Activated T-cell treated with anti-CD3 and anti-CD28 coated beads for 24 hours (primary cell): ENCODE measurements at regions not wholly inside any gene's neighbourhood (a gene's known extent, or its start where the extent isn't known, plus 50 kb on each side); places are given as distances from the start of the nearest gene placed in this dataset.
"Not testable (repeated sequence)": the region's sequence is repeated elsewhere in the genome, so short reads cannot be mapped to it uniquely, and the experiment has no call there.

Experiments
- DNase-seq: peaks from one replicate; pipeline ENCODE4 v3.0.0-alpha.2; 2020; ENCODE audit warnings: low read depth

DNA sequence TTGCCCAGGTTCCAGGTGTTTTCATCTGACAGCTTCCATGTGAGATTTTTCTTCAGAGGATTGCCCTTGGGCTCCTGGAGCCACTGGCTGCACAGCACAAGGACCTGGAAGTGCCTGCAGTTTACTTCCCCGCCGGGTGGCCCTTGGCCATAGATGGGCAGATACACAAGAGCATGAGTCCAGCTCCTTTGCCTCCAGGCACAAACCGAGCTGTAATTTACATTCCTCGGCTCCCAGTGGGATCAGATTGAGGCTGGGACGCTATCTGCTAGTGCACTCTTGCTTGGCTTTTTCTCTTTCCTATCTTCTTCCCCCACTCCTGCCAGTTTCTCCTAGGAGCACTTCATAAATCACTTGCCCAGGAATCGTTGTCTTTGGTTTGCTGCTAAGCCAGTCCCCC is 85.4 kb upstream of the RALY start:
- DNase-seq: no peak

DNA sequence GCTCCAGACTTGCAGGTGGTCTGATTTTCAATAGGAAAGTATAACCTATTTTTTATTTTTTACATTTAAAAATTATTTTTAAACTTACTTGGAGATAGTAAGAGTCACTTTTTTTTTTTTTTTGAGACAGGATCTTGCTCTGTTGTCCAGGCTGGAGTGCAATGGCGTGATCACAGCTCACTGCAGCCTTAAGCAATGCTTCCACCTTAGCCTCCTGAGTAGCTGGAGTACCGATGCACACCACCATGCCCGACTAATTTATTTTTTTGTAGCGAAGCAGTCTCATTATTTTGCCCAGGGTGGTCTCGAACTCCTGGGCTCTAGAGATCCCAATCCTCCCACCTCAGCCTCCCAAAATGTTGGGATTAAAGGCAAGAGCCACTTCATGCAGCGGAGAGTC is 84.8 kb upstream of the RALY start:
- no peak for DNase-seq

GRCh38 chr20:33909331-33909921 is 84.3 kb upstream of the RALY start:
- DNase-seq: no peak

DNA sequence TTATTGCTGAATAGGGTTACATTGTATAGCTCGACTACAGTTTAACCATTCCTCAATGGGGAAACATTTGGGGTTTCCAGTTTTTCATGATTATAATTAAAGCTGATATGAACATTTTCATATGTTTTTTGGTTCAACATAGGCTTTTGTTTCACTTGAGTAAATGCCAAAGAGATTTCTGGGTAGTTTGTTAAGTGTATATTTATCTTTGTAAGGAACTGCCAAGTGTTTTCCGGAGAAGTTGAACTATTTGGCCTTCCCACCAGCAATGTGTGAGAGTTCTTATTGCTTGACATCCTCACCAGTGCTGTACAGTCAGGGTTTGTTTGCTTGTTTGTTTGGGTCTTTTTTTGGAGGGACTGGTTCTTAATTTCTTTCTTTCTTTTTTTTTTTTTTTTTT is 83.7 kb upstream of the RALY start:
- DNase-seq: no peak

GRCh38 chr20:33910529-33911327 is 83.0 kb upstream of the RALY start:
- no peak for DNase-seq

GRCh38 chr20:33914919-33915318 is 78.8 kb upstream of the RALY start:
- DNase-seq: peak; percentile 16

GRCh38 chr20:33915726-33916331 is 77.9 kb upstream of the RALY start:
- DNase-seq: peak; percentile 35

DNA sequence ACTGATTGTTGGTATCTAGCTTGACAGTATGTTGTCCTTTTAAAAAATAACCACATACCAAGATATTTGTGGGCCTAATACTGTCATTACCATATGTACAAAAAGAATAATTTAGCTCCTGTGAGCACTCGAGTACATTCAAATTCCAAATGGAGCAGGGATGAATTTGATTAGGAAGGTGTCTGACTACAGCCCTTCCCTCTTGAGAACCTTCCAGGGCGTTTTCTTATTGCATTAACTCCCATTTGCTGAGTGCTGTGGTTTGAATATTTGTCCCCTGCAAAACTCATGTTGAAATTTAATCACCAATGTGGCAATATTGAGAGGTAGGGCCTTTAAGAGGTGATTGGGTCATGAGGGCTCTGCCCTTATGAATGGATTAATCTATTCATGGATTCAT is 76.9 kb upstream of the RALY start:
- no peak for DNase-seq

DNA sequence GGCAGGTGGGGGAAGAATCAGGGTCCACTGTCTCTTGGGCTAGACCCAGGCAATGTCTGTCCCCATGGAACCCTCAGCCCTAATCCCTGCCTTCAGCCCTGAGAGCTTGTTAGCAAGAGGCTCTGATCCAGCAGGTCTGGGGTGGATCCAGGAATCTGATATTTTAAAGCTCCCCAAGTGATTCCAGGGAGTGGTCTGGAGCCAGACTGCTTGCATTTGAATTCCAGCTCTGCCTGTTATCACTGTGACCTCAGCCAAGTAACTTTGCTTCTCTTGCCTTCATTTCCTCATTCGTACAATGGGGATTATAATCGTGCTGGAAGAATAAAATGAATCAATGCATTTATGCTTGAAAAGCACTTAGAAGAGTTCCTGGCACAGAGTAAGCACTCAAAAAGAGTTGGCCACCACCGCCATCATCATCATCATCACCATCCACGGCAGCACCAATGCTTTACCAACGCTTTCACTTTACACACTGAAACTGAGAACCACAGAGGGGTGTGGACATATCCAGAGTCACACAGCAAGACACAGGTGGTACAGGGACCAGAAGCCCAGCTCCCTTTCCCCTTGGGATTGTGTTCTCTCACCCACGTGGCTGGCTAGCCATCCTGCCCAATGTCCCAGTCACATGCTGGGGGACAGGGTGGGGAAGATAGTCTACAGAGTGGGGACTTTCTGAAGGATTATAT is 75.7 kb upstream of the RALY start:
- DNase-seq: no peak

- no peak for DNase-seq
Observed at GRCh38 chr20:33918662-33919061, 75.0 kb upstream of the RALY start.

DNA sequence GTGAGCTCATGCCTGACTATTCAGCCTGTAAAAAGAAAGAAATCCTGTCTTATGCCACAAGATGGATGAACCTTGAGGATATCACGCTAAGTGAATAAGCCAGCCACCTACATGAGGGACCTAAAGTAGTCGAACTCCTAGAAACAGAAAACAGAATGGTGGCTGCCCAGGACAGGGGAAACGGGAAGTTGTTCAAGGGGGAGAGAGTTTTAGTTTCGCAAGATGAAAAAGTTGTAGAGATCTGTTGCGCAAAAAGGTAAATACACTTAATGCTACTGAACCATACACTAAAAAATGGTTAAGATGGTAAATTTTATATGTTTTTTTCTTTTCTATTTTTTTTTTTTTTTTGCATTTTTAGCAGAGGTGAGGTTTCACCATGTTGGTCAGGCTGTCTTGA is 74.1 kb upstream of the RALY start:
- no peak for DNase-seq

DNA sequence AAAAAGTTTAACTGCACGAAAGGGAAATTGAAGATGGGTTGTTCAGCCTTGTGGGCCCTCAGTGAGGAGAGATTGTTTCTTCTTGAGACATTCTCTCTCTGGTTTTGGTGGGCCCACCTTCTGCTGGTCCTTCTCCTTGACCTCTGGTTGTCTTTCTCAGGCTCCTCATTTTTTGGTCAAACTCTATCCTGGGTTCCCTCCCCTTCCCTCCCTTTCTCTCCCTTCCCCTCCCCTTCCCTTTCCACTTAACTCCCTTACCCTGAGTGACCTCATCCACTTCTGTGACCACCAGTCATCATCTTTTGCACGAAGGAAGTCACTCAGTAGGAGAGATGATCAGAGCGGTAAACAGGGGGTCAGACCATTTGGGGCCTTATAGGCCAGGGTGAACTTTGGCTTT is 71.5 kb upstream of the RALY start:
- no peak for DNase-seq

- no peak for DNase-seq
Observed at GRCh38 chr20:33923740-33924139, 70.0 kb upstream of the RALY start.

DNA sequence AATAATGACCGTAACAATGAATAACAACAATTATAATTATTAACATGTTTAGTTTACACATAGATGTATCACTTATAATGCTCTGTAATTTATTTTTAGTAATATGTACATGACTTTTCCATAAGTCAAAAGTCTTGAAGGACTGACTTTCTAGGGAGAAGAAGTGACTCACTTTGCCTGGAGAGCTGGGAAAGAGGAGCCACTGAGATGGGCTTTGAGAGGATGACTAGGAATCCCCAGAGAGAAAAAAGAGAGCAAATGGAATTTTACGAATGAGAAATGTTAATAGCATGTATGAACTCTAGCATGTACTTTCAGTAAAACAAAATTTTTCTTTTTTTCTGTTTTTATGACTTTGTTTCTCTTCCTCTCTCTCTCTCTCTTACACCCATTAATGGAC is 67.8 kb upstream of the RALY start:
- DNase-seq: no peak

- no peak for DNase-seq
Observed at GRCh38 chr20:33926425-33926824, 67.3 kb upstream of the RALY start.

- no peak for DNase-seq
Observed at GRCh38 chr20:33927724-33928123, 66.0 kb upstream of the RALY start.

GRCh38 chr20:33929917-33930316 is 63.8 kb upstream of the RALY start:
- DNase-seq: no peak

- DNase-seq: peak; percentile 46
Observed at GRCh38 chr20:33933469-33933909, 60.2 kb upstream of the RALY start.

GRCh38 chr20:33936656-33937055 is 57.1 kb upstream of the RALY start:
- DNase-seq: no peak

- DNase-seq: not testable (repeated sequence)
Observed at GRCh38 chr20:33939031-33939430, 54.7 kb upstream of the RALY start.

DNA sequence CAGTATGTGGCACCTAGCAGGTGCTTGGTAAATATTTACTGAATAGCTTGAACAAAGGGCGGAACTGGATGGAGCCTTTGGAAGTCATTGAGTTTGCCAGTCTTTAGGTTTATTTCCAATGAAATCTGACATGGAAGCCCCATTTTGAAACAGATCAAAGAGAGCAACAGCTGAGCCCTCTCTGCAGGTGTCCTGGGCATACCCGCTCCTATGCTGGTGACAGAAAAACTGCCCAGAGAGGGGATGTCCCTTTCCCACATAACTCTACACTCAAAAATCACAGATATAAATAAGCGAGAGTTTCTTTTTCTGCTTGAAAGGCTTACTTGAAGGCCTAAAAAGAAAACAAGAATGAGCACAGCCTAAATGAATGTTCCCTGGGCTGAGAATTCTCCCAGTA is 53.0 kb upstream of the RALY start:
- no peak for DNase-seq
